GM21786 (cell line): ENCODE measurements at regions not wholly inside any gene's neighbourhood (a gene's known extent, or its start where the extent isn't known, plus 50 kb on each side); places are given as distances from the start of the nearest gene placed in this dataset.

Source experiments
- ATAC-seq: cut with Tn5 transposase; IDR thresholded peaks from one replicate; pipeline ENCODE4 v1.9.1; 2021; ENCODE audit not compliant: unreplicated experiment

DNA sequence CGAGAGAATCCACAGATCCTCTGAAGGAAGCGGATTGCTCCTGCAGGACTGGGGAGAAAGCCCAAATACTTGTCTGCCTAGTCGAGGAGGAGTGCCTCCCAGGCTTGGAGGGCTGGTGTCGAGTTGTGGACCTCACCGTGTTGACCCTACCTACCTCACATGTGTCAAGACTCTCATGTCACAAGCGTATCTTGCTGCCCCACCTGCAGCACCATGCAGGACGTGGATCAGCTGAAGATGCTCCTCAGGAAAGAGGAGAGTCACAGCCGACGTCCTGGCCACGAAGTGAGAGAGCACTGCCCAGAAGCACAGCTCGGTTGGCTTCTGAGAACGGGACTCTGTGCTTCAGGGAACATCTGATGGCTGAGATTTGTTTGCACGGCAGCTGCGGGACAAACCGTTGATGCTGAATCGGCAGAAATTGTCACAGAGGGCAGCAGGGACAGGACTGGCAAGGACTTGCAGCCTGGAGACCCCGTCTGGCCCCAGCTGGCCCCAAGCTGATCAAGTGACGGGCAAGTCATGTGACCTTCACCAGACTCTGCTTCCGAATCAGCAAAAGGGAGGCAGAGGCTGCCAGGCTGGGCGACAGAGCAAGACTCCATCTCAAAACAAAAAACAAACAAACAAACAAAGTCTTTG, 119.1 kb upstream of the ITGA1 start:
- ATAC-seq: no peak

DNA sequence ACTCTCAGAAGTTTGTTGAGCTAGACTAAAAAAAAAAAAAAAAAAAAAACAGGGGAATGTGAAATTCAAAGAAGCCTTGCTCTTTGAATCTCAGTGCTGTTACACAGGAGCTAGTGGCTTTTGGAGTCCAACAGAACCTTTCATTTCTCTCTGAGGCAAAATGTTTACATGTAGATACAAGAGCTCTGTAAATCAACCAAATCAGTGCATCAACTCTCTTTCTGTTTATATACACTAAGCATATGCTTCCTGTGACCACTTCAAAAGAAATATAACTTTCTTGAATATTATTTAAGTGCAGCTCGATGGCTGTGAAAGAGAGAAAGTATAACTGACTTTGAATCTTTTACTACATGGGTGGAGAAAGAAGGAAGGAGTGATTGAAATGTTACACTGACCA, 115.3 kb upstream of the ITGA1 start:
- ATAC-seq: no peak

DNA sequence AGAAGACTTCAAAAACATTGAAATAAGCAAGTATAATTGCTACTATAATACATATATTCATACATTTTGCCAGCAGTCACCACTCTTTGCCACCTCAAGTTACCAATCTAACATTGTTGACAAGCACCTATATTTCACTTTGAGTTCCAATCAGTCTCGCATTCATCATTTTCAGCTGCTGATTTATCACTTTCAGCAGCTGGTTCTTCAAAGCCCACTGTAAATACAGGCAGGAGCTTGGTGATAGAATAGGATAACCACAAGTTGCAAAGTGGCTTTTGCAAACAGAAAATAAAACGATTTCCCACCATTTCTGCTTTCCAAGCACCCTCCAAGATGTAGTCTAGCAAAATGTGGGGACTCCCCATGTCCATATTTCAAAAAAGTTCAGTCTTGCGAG, 114.2 kb upstream of the ITGA1 start:
- no peak for ATAC-seq

DNA sequence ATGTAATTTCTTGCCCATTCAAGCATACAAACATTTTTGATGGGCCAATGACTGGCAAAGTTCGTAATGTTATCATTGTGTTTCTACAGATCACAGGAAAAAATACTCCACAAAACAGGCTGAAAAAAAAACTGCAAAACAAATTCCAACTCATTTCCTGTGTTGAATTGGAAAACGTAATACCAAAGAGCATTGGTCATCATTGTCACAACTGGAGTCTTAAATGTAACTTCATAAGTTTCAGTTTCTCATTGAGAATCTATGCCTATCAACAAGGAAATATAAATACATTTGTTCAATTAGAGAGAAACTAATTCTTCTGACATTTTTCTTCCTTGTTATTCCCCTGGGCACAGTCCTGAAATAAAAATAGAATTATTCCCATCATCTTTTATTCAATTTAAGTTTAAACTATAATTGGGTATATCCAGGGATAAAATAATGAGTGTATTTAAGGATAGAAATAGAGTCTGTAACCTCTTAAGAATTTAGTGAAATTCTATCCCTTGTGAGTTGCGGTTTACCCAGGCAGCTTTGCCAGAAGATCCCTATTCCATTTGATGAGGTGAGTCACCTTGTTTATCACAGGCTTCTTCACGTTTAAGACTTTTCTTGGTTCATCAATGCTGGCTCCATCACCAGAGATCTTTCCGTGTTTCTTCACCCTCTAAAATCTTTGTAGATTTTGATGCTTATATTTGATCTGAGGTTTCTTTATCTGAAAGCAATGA, 112.7 kb upstream of the ITGA1 start:
- ATAC-seq: no peak

DNA sequence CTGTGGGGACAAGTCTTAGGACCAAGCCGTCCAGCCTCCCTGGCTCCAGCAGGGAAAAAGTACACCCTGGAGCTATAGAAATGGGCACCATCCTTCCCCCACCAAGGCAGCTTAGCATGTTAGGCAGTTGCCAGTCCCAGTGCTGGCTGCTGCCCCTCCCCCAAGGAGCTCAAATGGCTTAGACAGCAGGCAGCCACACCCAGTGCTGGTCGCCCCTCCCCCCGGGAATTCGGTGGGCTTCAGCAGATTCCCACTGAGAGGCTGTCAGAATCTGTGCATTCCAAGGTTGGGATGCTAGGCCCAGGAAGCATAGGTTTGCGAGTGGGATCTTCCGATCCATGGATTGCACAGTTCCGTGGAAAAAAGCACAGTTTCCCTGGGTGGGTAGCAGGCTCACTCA, 105.2 kb upstream of the ITGA1 start:
- ATAC-seq: no peak

DNA sequence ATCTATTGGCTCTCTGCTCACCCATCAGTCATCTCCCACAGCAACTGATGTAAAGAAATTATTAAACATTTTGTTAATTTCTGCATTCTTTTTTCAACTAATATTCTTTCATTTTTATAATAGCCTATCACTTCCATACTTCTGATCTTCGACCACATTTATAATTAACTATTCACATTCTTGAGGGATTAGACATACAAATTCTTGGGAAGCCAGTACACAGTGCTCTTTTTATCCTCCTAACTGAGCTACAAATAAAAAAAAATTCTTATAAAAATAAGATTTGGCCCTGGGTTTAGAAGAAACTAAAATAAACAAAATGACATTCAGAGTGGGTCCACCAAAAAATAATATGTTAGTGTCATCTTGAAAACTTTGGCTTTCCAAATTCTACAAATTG, 103.7 kb upstream of the ITGA1 start:
- ATAC-seq: no peak

DNA sequence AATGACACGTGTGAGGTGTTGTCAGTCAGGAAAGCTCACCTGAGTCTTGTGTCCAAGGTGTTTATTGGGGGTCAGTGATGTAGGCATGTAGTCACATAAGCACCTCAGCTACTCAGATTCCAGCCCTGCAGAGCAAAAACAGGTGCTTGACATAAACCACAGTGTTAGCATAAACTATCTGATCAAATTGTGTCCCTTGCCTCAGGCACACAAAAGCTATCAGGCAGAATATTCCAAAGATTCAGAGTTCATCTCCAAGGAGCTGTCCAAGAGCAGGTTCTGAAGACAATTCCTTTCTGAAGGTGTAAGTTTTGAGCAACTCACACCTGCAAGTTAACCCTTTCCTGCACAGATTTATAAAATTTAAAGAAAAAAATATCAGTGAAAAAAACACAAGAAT, 102.2 kb upstream of the ITGA1 start:
- no peak for ATAC-seq

DNA sequence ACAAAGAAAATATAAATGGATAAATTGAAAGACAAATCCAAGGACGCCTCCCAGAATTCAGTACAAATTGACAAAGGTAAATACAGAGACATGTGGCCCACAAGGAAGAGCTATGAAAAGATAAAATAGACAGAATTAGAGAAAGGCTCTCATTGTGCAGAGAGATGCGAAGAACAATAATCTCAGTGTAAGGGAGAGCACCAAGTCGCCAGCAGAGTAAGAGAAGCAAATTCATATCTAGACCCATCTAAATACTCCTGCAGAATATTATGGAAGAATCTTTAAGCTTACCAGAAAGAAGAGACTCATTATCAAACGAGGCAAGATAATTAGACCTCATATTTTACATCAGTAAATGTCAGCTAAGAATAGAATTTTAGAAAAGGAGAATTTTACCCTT, 101.7 kb upstream of the ITGA1 start:
- ATAC-seq: no peak

DNA sequence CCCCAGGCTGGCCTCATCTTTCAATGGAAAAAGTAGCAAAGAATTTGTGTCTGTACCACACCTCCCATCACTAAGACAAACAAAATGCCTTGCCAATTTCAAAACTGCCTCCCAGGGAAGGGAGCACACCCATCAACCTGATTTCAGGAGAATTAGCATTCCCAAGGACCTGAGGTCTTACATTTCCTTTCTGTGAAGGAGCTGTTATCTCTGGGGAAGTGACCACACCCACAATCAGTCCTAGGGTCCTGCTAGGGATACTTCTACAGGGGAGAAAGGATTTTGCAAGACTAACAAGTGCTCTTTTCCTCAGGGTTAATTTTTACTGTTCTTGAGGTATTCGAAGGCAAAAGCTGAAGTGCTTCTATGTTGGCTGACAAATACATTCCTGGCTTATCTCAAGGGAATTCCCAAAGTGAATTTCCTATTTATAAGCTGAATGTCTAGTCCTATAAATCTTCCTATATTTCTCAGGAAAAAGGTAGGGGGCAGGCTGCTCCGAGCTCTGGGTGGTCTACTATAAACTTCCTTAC, 97.4 kb upstream of the ITGA1 start:
- ATAC-seq: no peak

DNA sequence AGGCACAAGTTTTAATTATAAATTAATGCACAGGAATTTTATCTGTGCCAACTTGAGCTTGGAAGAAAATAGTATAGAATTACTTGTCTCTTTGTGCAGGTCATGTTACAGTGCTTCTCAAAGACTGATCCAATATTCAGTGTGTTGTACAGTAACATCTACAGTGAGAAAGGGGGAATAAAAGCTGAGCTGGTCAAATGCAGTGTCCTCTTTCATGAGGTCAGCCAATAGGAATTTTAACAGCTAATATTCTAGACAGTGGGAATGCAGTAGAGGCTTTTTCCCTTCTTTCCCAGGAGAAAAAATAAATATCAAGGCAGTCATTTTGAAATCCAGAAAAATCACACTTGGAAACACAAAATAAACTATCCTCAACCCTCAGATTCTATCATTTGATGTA, 95.7 kb upstream of the ITGA1 start:
- no peak for ATAC-seq

DNA sequence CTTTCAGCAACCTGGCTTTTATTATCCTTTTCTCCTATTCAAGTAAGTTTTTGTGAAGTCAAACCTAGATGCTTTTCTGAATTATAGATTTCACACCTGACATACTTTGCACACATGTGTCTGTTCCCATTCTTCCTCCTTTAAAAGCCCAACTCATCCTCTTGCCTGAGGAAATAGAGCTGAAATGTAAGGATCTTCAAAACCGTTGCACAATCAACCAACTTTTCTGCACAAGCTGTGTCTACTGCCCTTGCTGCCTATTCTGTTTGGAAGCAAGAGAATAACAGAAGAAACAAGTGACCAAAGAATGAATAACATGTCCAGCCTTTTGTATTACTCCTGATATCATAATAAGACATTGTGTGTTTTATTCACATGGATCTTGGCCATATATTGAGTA, 95.1 kb upstream of the ITGA1 start:
- ATAC-seq: no peak

DNA sequence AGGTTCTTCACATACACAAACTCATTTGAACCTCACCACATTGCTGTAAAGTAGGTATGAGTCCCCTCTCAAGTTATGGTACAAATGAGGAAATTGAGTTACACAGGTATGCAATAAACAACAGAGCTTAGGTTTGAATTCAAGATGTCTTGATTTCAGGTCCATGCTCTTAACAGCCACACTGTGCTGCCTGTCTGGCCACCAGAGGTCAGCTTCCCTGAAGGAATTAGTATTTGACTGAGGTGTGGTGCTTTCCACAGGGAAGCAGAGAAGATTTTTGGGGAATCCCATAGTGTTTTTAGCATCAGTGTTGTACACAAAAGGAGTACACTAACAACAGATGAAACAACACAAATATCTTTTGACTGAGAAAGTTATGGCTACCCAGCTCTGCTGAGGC, 94.4 kb upstream of the ITGA1 start:
- no peak for ATAC-seq

DNA sequence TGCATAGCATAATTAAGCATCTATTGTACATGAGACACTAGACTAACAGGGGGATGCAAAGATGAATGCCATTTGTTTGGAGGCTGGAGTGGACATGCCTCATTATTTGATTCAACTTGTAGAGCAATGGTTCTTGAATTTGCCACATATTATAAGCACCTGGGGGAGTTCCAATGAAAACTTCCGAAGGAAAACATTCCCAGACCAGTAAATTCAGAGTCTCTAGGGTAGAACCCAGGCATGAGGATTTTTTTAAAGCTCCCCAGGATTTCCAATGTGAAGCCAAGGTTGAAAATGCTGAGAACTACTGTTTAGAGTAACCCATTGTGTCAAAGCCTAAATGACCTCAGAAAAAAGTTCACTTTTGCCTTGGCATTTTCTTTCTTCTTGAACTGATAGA, 93.9 kb upstream of the ITGA1 start:
- ATAC-seq: no peak

DNA sequence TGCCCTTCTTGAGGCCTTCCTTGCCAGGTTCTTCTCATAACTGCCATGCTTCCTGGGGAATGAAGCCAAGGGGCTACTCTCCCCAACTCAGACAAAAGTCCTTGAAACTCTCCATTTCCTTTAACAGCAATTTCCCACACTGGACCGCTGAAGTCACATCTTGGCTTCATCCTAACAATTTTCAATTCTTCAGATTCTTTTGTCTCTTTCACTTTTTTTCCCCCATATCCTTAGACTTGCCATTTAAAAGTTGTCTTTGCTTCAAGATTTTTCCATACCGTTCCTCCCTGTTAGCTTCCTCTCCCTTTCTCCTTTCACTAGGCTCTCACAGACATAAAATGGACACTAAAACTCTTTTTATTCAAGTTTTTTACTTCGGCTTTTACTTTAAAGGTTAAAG, 93.1 kb upstream of the ITGA1 start:
- ATAC-seq: no peak

DNA sequence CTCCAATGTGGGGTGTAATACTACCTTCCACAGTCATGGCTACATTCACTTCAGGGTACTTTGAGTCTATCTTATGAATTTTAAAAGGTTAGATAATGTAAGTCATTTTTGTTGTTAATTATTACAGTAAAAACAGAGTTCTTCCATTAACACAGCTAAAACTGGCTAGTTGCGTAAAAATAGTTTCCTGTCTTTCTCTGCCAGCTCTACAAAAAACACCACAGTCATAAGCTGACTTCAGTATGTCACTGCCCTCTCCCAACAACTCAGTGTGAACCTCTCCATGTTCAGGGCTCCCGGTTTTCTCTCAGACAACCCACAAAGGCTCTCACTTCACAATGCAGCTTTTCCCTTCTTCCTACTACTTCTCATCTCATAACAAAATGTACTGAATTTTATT, 84.8 kb upstream of the ITGA1 start:
- no peak for ATAC-seq

DNA sequence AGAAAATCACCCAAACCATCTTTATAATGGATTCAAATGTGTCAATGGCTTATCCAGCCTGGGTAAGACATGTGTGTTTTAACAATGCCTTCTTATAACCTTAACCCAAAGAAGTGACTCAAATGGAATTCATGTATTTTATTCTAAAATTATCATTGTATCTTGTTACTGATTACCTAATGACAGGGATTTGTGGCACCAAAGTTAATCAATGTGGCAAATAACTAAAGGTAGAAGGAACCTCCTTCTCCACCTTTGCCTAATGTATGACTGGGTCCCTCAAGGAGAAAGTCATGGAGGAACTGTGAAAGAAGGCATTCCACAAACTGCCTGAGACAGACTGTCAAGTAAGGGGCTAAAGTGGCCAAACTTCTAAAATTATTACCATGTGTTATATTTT, 84.4 kb upstream of the ITGA1 start:
- no peak for ATAC-seq

DNA sequence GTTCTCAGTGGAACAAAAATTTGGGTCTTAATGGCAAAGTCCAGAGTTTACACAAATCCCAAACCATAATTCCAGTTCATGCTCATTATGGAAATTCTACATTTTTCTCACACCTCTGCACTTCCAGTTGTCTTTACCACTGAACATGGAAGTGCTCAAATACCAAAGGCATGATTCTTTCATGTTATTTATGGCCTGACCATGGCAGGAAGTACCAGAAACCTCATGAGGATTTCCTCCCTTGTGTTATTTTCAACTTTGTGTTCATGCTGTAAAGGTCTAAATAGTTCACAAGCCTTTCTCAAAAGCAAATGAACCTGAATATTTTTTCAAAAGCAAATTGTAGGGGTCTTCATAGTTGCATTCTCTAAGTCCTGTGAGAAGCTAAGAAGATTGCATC, 82.0 kb upstream of the ITGA1 start:
- ATAC-seq: no peak

DNA sequence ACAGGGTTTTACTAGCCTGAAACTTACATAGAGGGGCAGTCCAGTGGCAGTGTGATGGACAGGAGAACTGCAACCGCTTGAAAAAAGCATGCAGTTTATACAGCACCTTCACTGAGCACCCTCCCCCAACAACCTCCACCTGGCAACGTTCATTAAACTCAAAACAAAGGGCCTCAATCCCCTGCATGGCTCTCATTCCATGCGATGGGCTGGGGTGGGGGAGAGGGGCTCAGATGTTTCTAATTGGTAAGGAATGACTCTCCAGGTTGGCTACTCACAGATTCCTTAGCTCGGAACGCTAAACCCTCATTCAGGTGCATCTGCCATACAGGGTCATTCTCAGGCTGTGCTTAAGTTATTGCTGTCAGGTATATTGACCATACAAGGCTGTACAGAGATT, 80.9 kb upstream of the ITGA1 start:
- no peak for ATAC-seq

DNA sequence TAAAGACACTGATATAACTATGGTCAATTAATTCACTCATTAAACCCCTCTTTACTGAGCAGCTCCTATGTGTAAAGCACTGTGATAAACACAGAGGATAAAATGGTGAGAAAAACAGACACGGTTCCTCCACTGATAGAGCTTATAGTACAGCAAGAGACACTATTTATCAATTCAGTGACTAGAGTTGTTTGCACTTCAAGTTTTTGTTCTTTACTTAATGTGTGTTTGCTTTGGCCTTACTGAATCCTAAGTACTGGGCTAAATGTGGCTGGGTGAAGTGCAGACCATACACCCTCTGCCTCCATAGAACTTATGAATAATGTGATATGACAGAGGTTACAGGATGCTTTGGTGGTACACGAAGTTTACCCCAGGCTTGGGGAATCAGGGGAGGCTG, 80.1 kb upstream of the ITGA1 start:
- no peak for ATAC-seq

DNA sequence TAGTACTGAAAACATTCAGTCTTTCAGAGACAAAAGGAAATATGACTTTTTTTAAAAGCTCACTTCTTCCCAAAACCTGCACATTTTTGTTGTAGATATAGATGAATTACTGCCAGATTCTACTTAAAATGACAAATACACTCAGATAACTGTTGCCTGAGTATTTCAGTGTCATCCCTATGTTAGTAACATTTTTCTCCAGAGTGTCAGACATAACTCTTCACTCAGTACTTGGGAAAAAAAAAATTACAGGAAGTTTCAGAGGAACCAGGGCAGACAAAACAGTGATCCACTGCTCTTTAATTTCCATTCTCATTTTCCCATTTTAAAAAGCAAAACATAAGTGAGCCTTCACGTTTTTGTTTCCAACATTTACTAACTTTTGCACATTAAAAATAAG, 79.3 kb upstream of the ITGA1 start:
- ATAC-seq: no peak

DNA sequence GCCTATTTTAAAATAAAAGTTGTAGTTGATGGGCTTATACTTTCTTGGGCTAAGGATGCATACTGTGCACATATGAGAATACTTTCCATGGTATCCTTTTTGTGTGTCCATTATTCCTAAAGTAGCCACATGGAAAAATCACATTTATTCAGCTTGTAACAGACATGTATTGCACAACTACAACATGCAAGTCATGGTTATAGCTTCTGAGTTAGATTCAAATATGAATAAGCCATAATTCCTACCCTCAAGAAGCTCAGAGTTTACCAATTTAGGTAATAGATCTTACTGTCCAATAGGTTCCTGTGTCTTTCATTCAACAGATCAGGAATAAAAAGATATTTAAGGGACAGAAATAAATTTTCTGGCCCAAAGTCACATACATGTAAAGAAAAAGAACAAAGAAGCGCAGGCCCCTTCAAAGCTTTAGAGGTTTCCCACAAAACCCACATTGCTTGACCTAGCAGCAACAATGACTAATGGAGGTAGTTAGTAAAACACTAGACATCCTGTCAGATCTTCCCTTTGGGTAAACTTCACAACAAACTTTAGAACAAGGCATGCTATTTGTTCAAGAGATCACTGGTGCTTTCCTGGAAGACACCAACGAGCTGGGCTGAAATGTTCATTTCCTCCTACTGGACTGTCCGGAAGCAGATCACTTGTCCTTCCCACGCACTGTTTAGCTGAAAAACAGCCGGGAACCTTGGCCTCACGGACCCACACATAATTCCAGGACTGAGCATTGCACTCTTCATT, 78.4 kb upstream of the ITGA1 start:
- no peak for ATAC-seq

DNA sequence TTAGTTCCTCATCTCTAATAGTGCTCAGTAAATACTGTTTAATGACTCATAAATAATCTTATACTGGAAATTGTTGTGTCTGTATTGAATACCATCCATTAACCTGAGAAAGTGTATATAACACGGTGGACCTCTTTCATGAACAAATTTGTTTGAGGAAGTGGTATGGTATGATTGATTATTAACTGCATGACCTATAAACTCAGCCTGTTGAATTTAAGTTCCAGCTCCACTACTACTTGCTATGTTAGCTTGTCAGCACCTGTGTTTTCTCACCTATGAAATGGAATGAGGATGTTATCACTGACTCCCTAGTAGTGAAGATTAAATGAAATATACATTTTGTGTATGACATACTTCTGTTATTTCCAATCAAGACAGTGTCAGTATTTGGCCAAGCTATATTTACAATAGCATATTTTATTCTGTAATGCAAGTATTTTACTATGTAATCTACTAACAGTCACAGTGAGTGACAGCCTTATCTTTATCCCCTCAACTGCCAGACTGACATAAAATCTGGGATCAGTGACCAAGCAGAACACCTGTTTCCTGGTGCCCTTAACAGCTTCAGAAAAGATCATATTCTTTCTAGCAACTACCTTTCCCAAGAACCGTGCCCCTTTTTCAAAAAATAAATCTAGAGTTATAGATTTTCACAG, 77.3 kb upstream of the ITGA1 start:
- peak; percentile 66 for ATAC-seq
